ENCODE measurements at regions not wholly inside any gene's neighbourhood (a gene's known extent, or its start where the extent isn't known, plus 50 kb on each side); places are given as distances from the start of the nearest gene placed in this dataset.
"Not testable (repeated sequence)": the region's sequence is repeated elsewhere in the genome, so short reads cannot be mapped to it uniquely, and the experiment has no call there.

DNA sequence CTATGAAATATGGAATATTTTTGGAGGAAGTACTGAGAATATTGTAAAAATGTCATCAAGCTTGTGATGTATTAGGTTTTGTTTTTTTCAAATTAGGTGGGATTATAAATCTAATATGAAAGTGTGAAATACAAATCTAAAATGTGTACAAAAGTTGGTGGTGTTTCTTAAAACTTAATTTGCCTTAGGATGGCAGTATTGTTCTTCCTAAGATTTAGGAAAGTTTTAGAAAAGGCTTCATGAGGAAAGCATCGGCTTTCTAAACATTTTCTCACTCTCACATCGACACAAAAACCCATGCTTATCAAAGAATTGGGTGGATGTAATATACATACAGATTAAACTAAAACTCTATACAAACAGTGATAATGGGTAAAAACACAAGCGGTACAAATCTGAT, 972.0 kb upstream of the PCDH20 start:
- BruUV-seq (replicated peaks), result no TSS peak
- Histone ChIP-seq H3K4me2 (ENCODE audit: insufficient read depth, low read length) (no peak overlapping the region), H3K36me3 (ENCODE audit: control insufficient read depth in 2 of 2, extremely low read depth in 1 of 2, insufficient read depth in 2 of 2, low read length in 2 of 2) (no peaks in the 10 kb centered on the region), H2AFZ (ENCODE audit: low read depth, low read length) (no peak overlapping the region), H3K9me3 (replicated peaks; ENCODE audit: control insufficient read depth, insufficient read depth, low read length) (no peaks in the 10 kb centered on the region), H3K4me1 (ENCODE audit: control insufficient read depth, extremely low read depth, insufficient read depth, low read length) (no peaks in the 10 kb centered on the region), H3K9ac (replicated peaks; ENCODE audit: extremely low read depth, insufficient read depth, low read length) (no peak overlapping the region), H3K4me3 (replicated peaks in 1 of 3; ENCODE audit: insufficient read depth in 1 of 3, low read depth in 1 of 3, low read length in 3 of 3) (no peak overlapping the region), H3K9me1 (replicated peaks; ENCODE audit: control insufficient read depth, extremely low read depth, insufficient read depth, low read length) (no peaks in the 10 kb centered on the region), H3K27ac (ENCODE audit: insufficient read depth, low read depth, low read length) (no peak overlapping the region), H3K27me3 (ENCODE audit: control insufficient read depth in 2 of 2, insufficient read depth in 2 of 2, low read length in 2 of 2) (no peaks in the 10 kb centered on the region), H3K79me2 (ENCODE audit: control insufficient read depth, insufficient read depth, low read length) (no peaks in the 10 kb centered on the region), H4K20me1 (replicated peaks; ENCODE audit: control insufficient read depth, extremely low read depth, insufficient read depth, low read length) (no peaks in the 10 kb centered on the region)
- intact Hi-C loops (cut with micrococcal nuclease) (no loop called here), dilution Hi-C loops (cut with MboI; ENCODE audit: extremely low pct_ligation_motif_present, low sequenced_read_pairs) (no loop called here)
- TF ChIP-seq JUN (IDR thresholded peaks at IDR 0.05; ENCODE audit: borderline replicate concordance, insufficient read depth, insufficient read length, low read depth) (no peak), POLR2A (IDR thresholded peaks at IDR 0.05; ENCODE audit: low read depth, low read length) (no peak), GATA2 (IDR thresholded peaks at IDR 0.05; ENCODE audit: insufficient read depth, insufficient read length, low read depth, low read length) (no peak), EZH2 (IDR thresholded peaks at IDR 0.05; ENCODE audit: borderline replicate concordance, low read depth, low read length, severe bottlenecking) (no peak), MYC (IDR thresholded peaks at IDR 0.05; ENCODE audit: low read depth, low read length) (no peak), FOS (IDR thresholded peaks at IDR 0.05; ENCODE audit: borderline replicate concordance, insufficient read depth, low read length) (no peak), CTCF (IDR thresholded peaks at IDR 0.05; ENCODE audit: extremely low read depth in 1 of 2, insufficient read depth in 1 of 2, low read depth in 1 of 2, low read length in 2 of 2) (no peak), POLR2AphosphoS5 (IDR thresholded peaks at IDR 0.05; ENCODE audit: insufficient read depth, low read depth, low read length) (no peak), MAX (IDR thresholded peaks at IDR 0.05; ENCODE audit: insufficient read depth, insufficient read length) (no peak)
- CTCF ChIA-PET, result no interaction called here
- DNase-seq (ENCODE audit: low read depth, low spot score), result peak; percentile 11
- FAIRE-seq, result no peak
- POLR2A ChIA-PET, result no interaction called here

DNA sequence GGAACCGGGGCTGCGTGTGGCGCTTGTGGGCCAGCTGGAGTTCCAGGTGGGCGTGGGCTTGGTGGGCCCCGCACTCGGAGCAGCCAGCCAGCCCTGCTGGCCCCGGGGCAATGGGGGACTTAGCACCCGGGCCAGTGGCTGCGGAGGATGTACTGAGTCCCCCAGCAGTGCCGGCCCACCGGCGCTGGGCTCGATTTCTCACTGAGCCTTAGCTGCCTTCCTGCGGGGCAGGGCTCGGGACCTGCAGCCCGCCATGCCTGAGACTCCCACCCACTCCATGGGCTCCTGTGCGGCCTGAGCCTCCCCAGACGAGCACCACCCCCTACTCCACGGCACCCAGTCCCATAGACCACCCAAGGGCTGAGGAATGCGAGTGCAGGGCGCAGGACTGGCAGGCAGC, 963.6 kb upstream of the PCDH20 start:
- H3K36me3 ChIP-seq (ENCODE audit: control insufficient read depth in 2 of 2, extremely low read depth in 1 of 2, insufficient read depth in 2 of 2, low read length in 2 of 2); H3K9ac ChIP-seq (replicated peaks; ENCODE audit: extremely low read depth, insufficient read depth, low read length); BruUV-seq (replicated peaks); H3K27ac ChIP-seq (ENCODE audit: insufficient read depth, low read depth, low read length); H3K27me3 ChIP-seq (ENCODE audit: control insufficient read depth in 2 of 2, insufficient read depth in 2 of 2, low read length in 2 of 2); H3K4me3 ChIP-seq (replicated peaks in 1 of 3; ENCODE audit: insufficient read depth in 1 of 3, low read depth in 1 of 3, low read length in 3 of 3); CTCF ChIA-PET; H3K4me2 ChIP-seq (ENCODE audit: insufficient read depth, low read length); H4K20me1 ChIP-seq (replicated peaks; ENCODE audit: control insufficient read depth, extremely low read depth, insufficient read depth, low read length); H3K4me1 ChIP-seq (ENCODE audit: control insufficient read depth, extremely low read depth, insufficient read depth, low read length); dilution Hi-C loops (cut with MboI; ENCODE audit: extremely low pct_ligation_motif_present, low sequenced_read_pairs); DNase-seq (ENCODE audit: low read depth, low spot score); POLR2A ChIA-PET; H2AFZ ChIP-seq (ENCODE audit: low read depth, low read length); FAIRE-seq; H3K9me3 ChIP-seq (replicated peaks; ENCODE audit: control insufficient read depth, insufficient read depth, low read length); H3K9me1 ChIP-seq (replicated peaks; ENCODE audit: control insufficient read depth, extremely low read depth, insufficient read depth, low read length); intact Hi-C loops (cut with micrococcal nuclease); H3K79me2 ChIP-seq (ENCODE audit: control insufficient read depth, insufficient read depth, low read length): not testable (repeated sequence)

Measured in endothelial cell of umbilical vein (primary cell).